ENCODE measurements at regions not wholly inside any gene's neighbourhood (a gene's known extent, or its start where the extent isn't known, plus 50 kb on each side); places are given as distances from the start of the nearest gene placed in this dataset.

GRCh38 chr5:112112346-112112745 is 306.7 kb downstream of the EPB41L4A start:
- no peaks in the 10 kb centered on the region for H3K27me3 ChIP-seq (ENCODE audit: control insufficient read depth, insufficient read depth, low read length, poor library complexity, severe bottlenecking)
- H3K27ac ChIP-seq (ENCODE audit: low read depth, low read length) = no peak overlapping the region
- Mint-ChIP-seq H3K9me3 (no peaks in the 10 kb centered on the region), H3K4me3 (no peak overlapping the region), H3K27ac (no peak overlapping the region), H3K36me3 (ENCODE audit: low read depth) (no peaks in the 10 kb centered on the region), H3K4me1 (peaks cover 25% of the 10 kb centered on the region), H3K27me3 (ENCODE audit: insufficient read depth) (no peaks in the 10 kb centered on the region)
- no peak overlapping the region for H3K9ac ChIP-seq (ENCODE audit: extremely low read depth, low read length, poor library complexity, severe bottlenecking)
- WGBS, 2 experiments (ENCODE audit: insufficient coverage in 1 of 2, insufficient read length in 1 of 2) = 0 to 3% methylated on average over 1 to 2 of the region's 2 CpGs
- H3K36me3 ChIP-seq (ENCODE audit: control insufficient read depth, insufficient read depth, low read length) = no peaks in the 10 kb centered on the region
- no peak overlapping the region for H3K4me3 ChIP-seq (ENCODE audit: low read length)
- TF ChIP-seq CTCF (conservative IDR thresholded peaks at IDR 0.05) = no peak
- DNase-seq = no peak
- H3K4me1 ChIP-seq (ENCODE audit: control insufficient read depth, insufficient read depth, low read length) = peaks cover 11% of the 10 kb centered on the region
- H3K9me3 ChIP-seq (ENCODE audit: control insufficient read depth, low read length) = no peaks in the 10 kb centered on the region

- no peak for TF ChIP-seq CTCF (conservative IDR thresholded peaks at IDR 0.05)
- Mint-ChIP-seq H3K4me1 (peaks cover 20% of the 10 kb centered on the region), H3K27ac (no peak overlapping the region), H3K4me3 (no peak overlapping the region), H3K27me3 (ENCODE audit: insufficient read depth) (no peaks in the 10 kb centered on the region), H3K9me3 (no peaks in the 10 kb centered on the region), H3K36me3 (ENCODE audit: low read depth) (no peaks in the 10 kb centered on the region)
- Histone ChIP-seq H3K36me3 (ENCODE audit: control insufficient read depth, insufficient read depth, low read length) (no peaks in the 10 kb centered on the region), H3K9ac (ENCODE audit: extremely low read depth, low read length, poor library complexity, severe bottlenecking) (no peak overlapping the region), H3K27ac (ENCODE audit: low read depth, low read length) (no peak overlapping the region), H3K4me3 (ENCODE audit: low read length) (no peak overlapping the region), H3K9me3 (ENCODE audit: control insufficient read depth, low read length) (no peaks in the 10 kb centered on the region), H3K4me1 (ENCODE audit: control insufficient read depth, insufficient read depth, low read length) (peaks cover 11% of the 10 kb centered on the region), H3K27me3 (ENCODE audit: control insufficient read depth, insufficient read depth, low read length, poor library complexity, severe bottlenecking) (no peaks in the 10 kb centered on the region)
- 70 to 79% methylated on average over 1 to 4 of the region's 4 CpGs for whole genome bisulfite sequencing, 2 experiments (ENCODE audit: insufficient coverage in 1 of 2, insufficient read length in 1 of 2)
- DNase-seq = peak; percentile 90
These were observed 309.6 kb downstream of the EPB41L4A start for GRCh38 chr5:112109331-112110007.

GRCh38 chr5:112106878-112107277 is 312.2 kb downstream of the EPB41L4A start:
- Mint-ChIP-seq H3K4me1 (peaks cover 15% of the 10 kb centered on the region), H3K27me3 (ENCODE audit: insufficient read depth) (no peaks in the 10 kb centered on the region), H3K36me3 (ENCODE audit: low read depth) (no peaks in the 10 kb centered on the region), H3K4me3 (no peak overlapping the region), H3K9me3 (no peaks in the 10 kb centered on the region), H3K27ac (no peak overlapping the region)
- no peak for DNase-seq
- Histone ChIP-seq H3K27ac (ENCODE audit: low read depth, low read length) (no peak overlapping the region), H3K4me3 (ENCODE audit: low read length) (no peak overlapping the region), H3K36me3 (ENCODE audit: control insufficient read depth, insufficient read depth, low read length) (no peaks in the 10 kb centered on the region), H3K27me3 (ENCODE audit: control insufficient read depth, insufficient read depth, low read length, poor library complexity, severe bottlenecking) (no peaks in the 10 kb centered on the region), H3K9me3 (ENCODE audit: control insufficient read depth, low read length) (no peaks in the 10 kb centered on the region), H3K4me1 (ENCODE audit: control insufficient read depth, insufficient read depth, low read length) (peaks cover 11% of the 10 kb centered on the region), H3K9ac (ENCODE audit: extremely low read depth, low read length, poor library complexity, severe bottlenecking) (no peak overlapping the region)
- WGBS, 2 experiments (ENCODE audit: insufficient coverage in 1 of 2, insufficient read length in 1 of 2) = 89 to 90% methylated on average over 1 to 2 of the region's 2 CpGs
- no peak for TF ChIP-seq CTCF (conservative IDR thresholded peaks at IDR 0.05)
